Heart right ventricle (tissue), 16 donors: ENCODE measurements at regions not wholly inside any gene's neighbourhood (a gene's known extent, or its start where the extent isn't known, plus 50 kb on each side); places are given as distances from the start of the nearest gene placed in this dataset.

Source experiments
- ATAC-seq, 8 donors: fragments of 200-7000 bp; cut with Tn5 transposase; one replicate each; pipeline ENCODE4 v1.9.1; 2020; ENCODE audit warnings: mild to moderate bottlenecking in 8 of 8, moderate library complexity in 8 of 8, moderate number of reproducible peaks in 1 of 8
- DNase-seq, 2 donors: peaks; one replicate each; pipeline ENCODE4 v3.0.0-alpha.2; 2020
- H3K27ac ChIP-seq, 10 donors: fragments of 200-600 bp; sonication (generic) in 2 of 10; one replicate each; pipeline versions ENCODE4 v1.5.0 to v1.8.0; 2020 to 2022; ENCODE audit warnings: mild to moderate bottlenecking in 3 of 10
- H3K27me3 ChIP-seq, 7 donors: fragments of 200-600 bp; one replicate each; pipeline ENCODE4 v1.8.0; 2021 to 2022; ENCODE audit warnings: mild to moderate bottlenecking in 2 of 7
- H3K36me3 ChIP-seq, 9 donors: fragments of 200-600 bp; sonication (generic) in 1 of 9; one replicate each; pipeline versions ENCODE4 v1.5.0 to v1.8.0; 2020 to 2022; ENCODE audit warnings: mild to moderate bottlenecking in 2 of 9
- H3K4me1 ChIP-seq, 9 donors: fragments of 200-600 bp; sonication (generic) in 1 of 9; one replicate each; pipeline versions ENCODE4 v1.5.0 to v1.8.0; 2020 to 2022; ENCODE audit warnings: mild to moderate bottlenecking in 4 of 9
- H3K4me3 ChIP-seq, 10 donors: fragments of 200-600 bp; sonication (generic) in 2 of 10; one replicate each; pipeline versions ENCODE4 v1.5.0 to v1.8.0; 2020 to 2022; ENCODE audit warnings: mild to moderate bottlenecking in 7 of 10, moderate library complexity in 2 of 10
- H3K9me3 ChIP-seq, 11 donors: fragments of 200-600 bp in 10 of 11; sonication (generic) in 2 of 11; one replicate each; pipeline versions ENCODE4 v1.5.0 to v1.8.0; 2013 to 2022; ENCODE audit warnings: mild to moderate bottlenecking in 2 of 11, control low read depth in 1 of 11, moderate library complexity in 1 of 11
- CTCF ChIP-seq, 9 donors: fragments of 200-600 bp; sonication (generic) in 2 of 9; IDR thresholded peaks; one replicate each; pipeline versions ENCODE4 v1.5.0 to v1.8.0; 2021 to 2022; ENCODE audit warnings: antibody characterized with exemption in 9 of 9, mild to moderate bottlenecking in 5 of 9, moderate library complexity in 1 of 9
- WGBS, 2 donors: extraction: QIAGEN DNeasy Blood & Tissue Kit; methylation state at CpG; one replicate each; pipeline ENCODE4 v1.1.7; 2013; ENCODE audit warnings: inconsistent platforms in 1 of 2; 5-methylcytosine and 5-hydroxymethylcytosine counted together
- intact Hi-C, 10 donors: fragments of 100-400 bp; cut with DNase I; formaldehyde crosslinking; loops; one replicate each; pipeline versions ENCODE4 v1.11.1 to v1.14.2; 2022
- donor health status: Arrhythmogenic right ventricular cardiomyopathy.
- donor health status: ischemic (EF 13 %, LVEDD 7.1; RV severe dilation, severe dysfunction).
- donor health status: healthy with polysubstance abuse.
- donor health status: DM: no; HTN: yes; CAD: no.
- donor health status: DM: no; HTN: no; CAD: no.
- donor health status: ischemic (EF 25% LVEDD 6.9; RV normal size, moderate dysfunction).
- donor health status: ischemic (EF 25% LVEDD 5.7; RV mildly dilated, moderate dysfunction).
- donor health status: healthy.
- donor health status: DM: yes; HTN: yes; CAD: no.
- donor health status: Ischemic cardiomyopathy.
- donor health status: ischemic (EF 35%, LVEDD 5.7; RV mildly dilated, moderate dysfunction).
- donor health status: nonischemic (EF 11% LVEDD 7.7; RV severe dilation, severe dysfunction).
- donor health status: DM: yes; HTN: yes; CAD: no.
- donor health status: PGD.
- donor health status: ischemic (EF 29% LVEDD 5.4; RV normal size, mild dysfunction).
- donor health status: nonischemic (EF 23%, LVEDD 6.1; RV moderate dilation, normal function).

DNA sequence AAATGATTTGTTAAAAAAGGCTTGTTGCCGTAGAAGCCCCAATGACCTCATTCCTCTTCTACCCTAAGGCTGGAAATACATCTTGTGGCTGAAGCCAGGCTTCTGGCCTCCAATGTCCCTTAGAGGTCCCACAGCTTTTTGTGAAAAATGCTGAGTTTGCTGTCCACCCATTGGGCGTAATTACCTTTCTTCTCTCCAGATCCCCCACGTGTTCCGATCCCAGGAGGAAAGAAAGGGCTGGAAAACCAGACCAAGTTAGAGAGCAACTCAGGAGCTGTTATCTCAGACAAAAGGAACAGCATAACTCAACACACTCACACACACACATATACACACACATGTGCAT lies 154.2 kb downstream of the MIAT start:
- peaks cover 0 to 4% (median 0%) of the 10 kb centered on the region in 11 donors for H3K9me3 ChIP-seq
- TF ChIP-seq CTCF (IDR thresholded peaks at IDR 0.05): no peak
- no peaks in the 10 kb centered on the region for H3K27me3 ChIP-seq
- DNase-seq (no peak), ATAC-seq (no peak)
- H3K4me1 ChIP-seq: peaks cover 0 to 17% (median 0%) of the 10 kb centered on the region in 9 donors
- 77 to 89% methylated on average over 4 of the region's 4 CpGs for whole genome bisulfite sequencing, 2 donors
- no peak overlapping the region for H3K4me3 ChIP-seq
- H3K27ac ChIP-seq: no peak overlapping the region
- intact Hi-C loops: no loop called here
- no peaks in the 10 kb centered on the region for H3K36me3 ChIP-seq

GRCh38 chr22:26812731-26813130 lies 155.3 kb downstream of the MIAT start:
- peaks cover 0 to 17% (median 0%) of the 10 kb centered on the region in 9 donors for H3K4me1 ChIP-seq
- no peak overlapping the region for H3K27ac ChIP-seq
- H3K27me3 ChIP-seq: no peaks in the 10 kb centered on the region
- no peak for ATAC-seq
- DNase-seq: no peak
- intact Hi-C loops: no loop called here
- no peak overlapping the region for H3K4me3 ChIP-seq
- peaks cover 0 to 8% (median 3%) of the 10 kb centered on the region in 11 donors for H3K9me3 ChIP-seq
- peaks cover 0 to 6% (median 0%) of the 10 kb centered on the region in 9 donors for H3K36me3 ChIP-seq
- TF ChIP-seq CTCF (IDR thresholded peaks at IDR 0.05): no peak

DNA sequence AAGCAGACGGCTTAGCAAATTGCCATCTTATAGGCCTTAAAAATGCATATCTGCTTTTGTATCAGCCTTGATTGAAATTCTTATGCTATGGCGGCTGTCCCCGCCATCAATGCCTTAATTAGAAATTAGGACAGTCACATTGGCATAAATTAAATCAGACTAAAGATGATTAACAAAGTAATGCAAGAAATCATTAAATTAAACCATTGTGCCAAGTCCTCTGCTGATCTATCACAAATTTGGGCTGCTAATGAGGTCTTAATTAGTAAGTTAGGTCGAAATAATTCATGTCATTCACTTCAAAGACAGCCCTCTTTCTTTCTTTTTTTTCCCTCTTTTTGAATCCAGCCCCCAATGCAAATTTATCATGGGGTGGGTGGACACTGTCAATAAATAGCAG lies 159.3 kb downstream of the MIAT start:
- Histone ChIP-seq H3K9me3 (peaks cover 0 to 22% (median 14%) of the 10 kb centered on the region in 11 donors), H3K36me3 (peaks cover 0 to 14% (median 0%) of the 10 kb centered on the region in 9 donors), H3K27ac (no peak overlapping the region), H3K4me3 (no peak overlapping the region), H3K27me3 (no peaks in the 10 kb centered on the region), H3K4me1 (no peaks in the 10 kb centered on the region)
- TF ChIP-seq CTCF (IDR thresholded peaks at IDR 0.05): no peak
- DNase-seq: no peak
- WGBS, 2 donors: 94 to 98% methylated on average over 4 of the region's 4 CpGs
- intact Hi-C loops: no loop called here
- no peak for ATAC-seq

DNA sequence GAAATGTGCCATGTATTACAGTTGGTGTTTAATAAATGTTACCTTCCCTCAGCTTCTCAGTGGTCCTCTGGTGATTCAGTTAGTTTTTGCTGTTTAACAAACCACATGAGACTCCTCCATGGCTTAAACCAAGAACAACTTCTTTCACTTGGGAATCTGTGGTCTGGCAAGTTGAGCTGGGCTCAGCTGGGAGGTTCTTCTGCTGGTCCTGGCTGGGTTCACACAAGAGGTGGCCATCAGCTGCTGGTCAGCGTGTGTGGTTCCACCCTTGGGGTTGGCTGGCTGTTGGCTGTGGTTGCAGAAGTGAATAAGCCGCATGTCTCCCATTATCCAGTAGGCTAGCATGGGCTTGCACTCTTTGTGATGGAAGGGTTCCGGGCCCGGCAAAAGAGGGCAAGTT lies 160.5 kb downstream of the MIAT start:
- Histone ChIP-seq H3K9me3 (peaks cover 0 to 22% (median 14%) of the 10 kb centered on the region in 11 donors), H3K27me3 (no peaks in the 10 kb centered on the region), H3K4me3 (no peak overlapping the region), H3K27ac (no peak overlapping the region), H3K4me1 (no peaks in the 10 kb centered on the region), H3K36me3 (peaks cover 0 to 14% (median 0%) of the 10 kb centered on the region in 9 donors)
- intact Hi-C loops: no loop called here
- TF ChIP-seq CTCF (IDR thresholded peaks at IDR 0.05): no peak
- DNase-seq: no peak
- ATAC-seq: no peak
- 64 to 76% methylated on average over 4 of the region's 4 CpGs for WGBS, 2 donors
